IMR-90 (cell line): ENCODE measurements at regions not wholly inside any gene's neighbourhood (a gene's known extent, or its start where the extent isn't known, plus 50 kb on each side); places are given as distances from the start of the nearest gene placed in this dataset.

Experiments
- CEBPB ChIP-seq: IDR thresholded peaks from 2 replicates; pipeline ENCODE4 v1.6.1; 2012; ENCODE audit warnings: low read depth, low read length, improper control_type of control experiment
- MAFK ChIP-seq: IDR thresholded peaks from 2 replicates; pipeline ENCODE4 v1.6.1; 2012; ENCODE audit warnings: low read depth, low read length, improper control_type of control experiment
- MAZ ChIP-seq: IDR thresholded peaks from 2 replicates; pipeline ENCODE4 v1.6.1; 2012; ENCODE audit warnings: low read depth, mild to moderate bottlenecking, low read length, improper control_type of control experiment, moderate library complexity, borderline replicate concordance
- MXI1 ChIP-seq: IDR thresholded peaks from 2 replicates; pipeline ENCODE4 v1.6.1; 2012; ENCODE audit warnings: low read depth, mild to moderate bottlenecking, low read length, moderate library complexity, borderline replicate concordance
- POLR2A ChIP-seq: IDR thresholded peaks from 2 replicates; pipeline ENCODE4 v1.6.1; 2012; ENCODE audit warnings: mild to moderate bottlenecking, low read depth, low read length
- RAD21 ChIP-seq: IDR thresholded peaks from 2 replicates; pipeline ENCODE4 v1.6.1; 2012; ENCODE audit warnings: low read length, improper control_type of control experiment
- RCOR1 ChIP-seq: IDR thresholded peaks from 2 replicates; pipeline ENCODE4 v1.6.1; 2012; ENCODE audit warnings: mild to moderate bottlenecking, low read length, improper control_type of control experiment; ENCODE audit not compliant: insufficient replicate concordance
- RFX5 ChIP-seq: IDR thresholded peaks from 2 replicates; pipeline ENCODE4 v1.8.0; 2012; ENCODE audit warnings: low read depth, mild to moderate bottlenecking, low read length, moderate library complexity
- SMC3 ChIP-seq: fragments of 150-350 bp; IDR thresholded peaks from 2 replicates; pipeline ENCODE4 v1.6.1; 2016; ENCODE audit warnings: low read depth, mild to moderate bottlenecking, antibody characterized with exemption, low read length, moderate library complexity
- TF ChIP-seq, protein P1 (sequence below): conservative IDR thresholded peaks from 2 replicates; pipeline ENCODE4 v1.5.1; 2012; ENCODE audit warnings: mild to moderate bottlenecking, low read depth, low read length, improper control_type of control experiment
- TF ChIP-seq, protein P2 (sequence below): fragments of 150-350 bp; IDR thresholded peaks from 2 replicates; pipeline ENCODE4 v1.6.1; 2016; ENCODE audit warnings: low read depth, mild to moderate bottlenecking, low read length, moderate library complexity, borderline replicate concordance

DNA sequence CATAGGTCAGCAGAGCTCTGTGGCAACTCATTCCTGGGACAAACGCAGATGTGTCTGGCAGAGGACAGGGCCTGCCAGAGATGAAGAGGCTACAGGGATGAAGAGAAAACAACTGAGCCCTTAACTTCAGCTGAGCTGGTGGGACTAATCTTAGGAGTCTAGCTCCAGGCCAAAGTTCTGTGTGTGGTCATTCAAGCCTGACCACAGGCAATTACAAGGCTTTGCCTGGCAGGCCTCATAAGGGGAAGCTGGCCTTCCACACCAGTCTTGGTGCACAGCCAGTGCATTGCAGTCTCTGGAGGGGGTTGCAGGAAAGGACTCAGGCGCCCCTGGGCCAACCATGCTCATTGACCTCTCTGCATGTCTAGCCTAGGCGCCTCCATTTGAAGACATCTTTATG is 127.6 kb upstream of the DAAM1 start:
- TF ChIP-seq MAFK = no peak
- TF ChIP-seq, protein P1, sequence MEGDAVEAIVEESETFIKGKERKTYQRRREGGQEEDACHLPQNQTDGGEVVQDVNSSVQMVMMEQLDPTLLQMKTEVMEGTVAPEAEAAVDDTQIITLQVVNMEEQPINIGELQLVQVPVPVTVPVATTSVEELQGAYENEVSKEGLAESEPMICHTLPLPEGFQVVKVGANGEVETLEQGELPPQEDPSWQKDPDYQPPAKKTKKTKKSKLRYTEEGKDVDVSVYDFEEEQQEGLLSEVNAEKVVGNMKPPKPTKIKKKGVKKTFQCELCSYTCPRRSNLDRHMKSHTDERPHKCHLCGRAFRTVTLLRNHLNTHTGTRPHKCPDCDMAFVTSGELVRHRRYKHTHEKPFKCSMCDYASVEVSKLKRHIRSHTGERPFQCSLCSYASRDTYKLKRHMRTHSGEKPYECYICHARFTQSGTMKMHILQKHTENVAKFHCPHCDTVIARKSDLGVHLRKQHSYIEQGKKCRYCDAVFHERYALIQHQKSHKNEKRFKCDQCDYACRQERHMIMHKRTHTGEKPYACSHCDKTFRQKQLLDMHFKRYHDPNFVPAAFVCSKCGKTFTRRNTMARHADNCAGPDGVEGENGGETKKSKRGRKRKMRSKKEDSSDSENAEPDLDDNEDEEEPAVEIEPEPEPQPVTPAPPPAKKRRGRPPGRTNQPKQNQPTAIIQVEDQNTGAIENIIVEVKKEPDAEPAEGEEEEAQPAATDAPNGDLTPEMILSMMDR = no peak
- no peak for TF ChIP-seq POLR2A
- TF ChIP-seq MXI1 = no peak
- TF ChIP-seq SMC3 = no peak
- no peak for TF ChIP-seq RFX5
- no peak for TF ChIP-seq MAZ
- TF ChIP-seq, protein P2, sequence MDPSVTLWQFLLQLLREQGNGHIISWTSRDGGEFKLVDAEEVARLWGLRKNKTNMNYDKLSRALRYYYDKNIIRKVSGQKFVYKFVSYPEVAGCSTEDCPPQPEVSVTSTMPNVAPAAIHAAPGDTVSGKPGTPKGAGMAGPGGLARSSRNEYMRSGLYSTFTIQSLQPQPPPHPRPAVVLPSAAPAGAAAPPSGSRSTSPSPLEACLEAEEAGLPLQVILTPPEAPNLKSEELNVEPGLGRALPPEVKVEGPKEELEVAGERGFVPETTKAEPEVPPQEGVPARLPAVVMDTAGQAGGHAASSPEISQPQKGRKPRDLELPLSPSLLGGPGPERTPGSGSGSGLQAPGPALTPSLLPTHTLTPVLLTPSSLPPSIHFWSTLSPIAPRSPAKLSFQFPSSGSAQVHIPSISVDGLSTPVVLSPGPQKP = no peak
- TF ChIP-seq RCOR1 = no peak
- TF ChIP-seq RAD21 = no peak
- TF ChIP-seq CEBPB = no peak
